K562 (cell line): ENCODE measurements at regions not wholly inside any gene's neighbourhood (a gene's known extent, or its start where the extent isn't known, plus 50 kb on each side); places are given as distances from the start of the nearest gene placed in this dataset.

Experiments used
- BMI1 ChIP-seq: fragments of 150-350 bp; IDR thresholded peaks from 2 replicates; pipeline ENCODE4 v1.6.1; 2014; ENCODE audit warnings: low read length
- CBFA2T3 ChIP-seq: fragments of 450-650 bp; IDR thresholded peaks from 2 replicates; pipeline ENCODE4 v1.6.1; 2017
- E2F3 ChIP-seq: fragments of 250-450 bp; sonication (Bioruptor Pico); IDR thresholded peaks from 2 replicates; pipeline ENCODE4 v1.4.0; 2020; ENCODE audit warnings: mild to moderate bottlenecking
- EHMT2 ChIP-seq: fragments of 450-650 bp; IDR thresholded peaks from 2 replicates; pipeline ENCODE4 v1.6.1; 2018; ENCODE audit warnings: antibody characterized with exemption
- FOXM1 ChIP-seq, 2 experiments: fragments of 450-650 bp in 1 of 2; sonication (generic) in 1 of 2; formaldehyde crosslinking in 1 of 2; IDR thresholded peaks; 2 replicates each; pipeline versions ENCODE4 v1.6.1 to v1.9.0; 2017 to 2022; ENCODE audit warnings: low read depth in 2 of 2, mild to moderate bottlenecking in 2 of 2, missing genetic modification reagents in 1 of 2, moderate library complexity in 1 of 2
- GATAD2B ChIP-seq: fragments of 450-650 bp; IDR thresholded peaks from 2 replicates; pipeline ENCODE4 v1.6.1; 2017; ENCODE audit warnings: mild to moderate bottlenecking, borderline replicate concordance
- HNRNPH1 ChIP-seq: fragments of 200-400 bp; formaldehyde crosslinking; optimal IDR thresholded peaks from 2 replicates; pipeline ENCODE3; 2017; ENCODE audit warnings: low read depth, mild to moderate bottlenecking, low read length, moderate library complexity
- MAFF ChIP-seq: IDR thresholded peaks from 2 replicates; pipeline ENCODE4 v1.6.1; 2012; ENCODE audit warnings: low read length, improper control_type of control experiment
- OTX1 ChIP-seq: fragments of 450-650 bp; formaldehyde crosslinking; IDR thresholded peaks from 2 replicates; pipeline ENCODE4 v1.4.0; 2022; ENCODE audit warnings: mild to moderate bottlenecking
- RBM15 ChIP-seq: fragments of 200-400 bp; formaldehyde crosslinking; IDR thresholded peaks from 2 replicates; pipeline ENCODE4 v1.6.1; 2018; ENCODE audit warnings: mild to moderate bottlenecking, low read length, moderate library complexity; ENCODE audit not compliant: insufficient read depth
- SMARCC2 ChIP-seq: fragments of 450-650 bp; IDR thresholded peaks from 2 replicates; pipeline ENCODE4 v1.6.1; 2017; ENCODE audit warnings: antibody characterized with exemption, moderate library complexity, mild to moderate bottlenecking, low read depth
- TAL1 ChIP-seq: fragments of 450-650 bp; IDR thresholded peaks from 2 replicates; pipeline ENCODE4 v1.6.1; 2016; ENCODE audit warnings: mild to moderate bottlenecking
- TEAD4 ChIP-seq, 2 experiments: sonication (generic) in 1 of 2; formaldehyde crosslinking in 1 of 2; IDR thresholded peaks; 2 replicates each; pipeline versions ENCODE4 v1.6.1 to v1.8.0; 2012 to 2022; ENCODE audit warnings: borderline replicate concordance in 1 of 2, inconsistent platforms in 1 of 2, low read length in 1 of 2, mild to moderate bottlenecking in 1 of 2, missing genetic modification reagents in 1 of 2
- TOE1 ChIP-seq, 2 experiments: fragments of 450-650 bp in 1 of 2; sonication (generic) in 1 of 2; formaldehyde crosslinking in 1 of 2; IDR thresholded peaks; 2 replicates each; pipeline versions ENCODE4 v1.7.1 to v1.8.0; 2016 to 2022; ENCODE audit warnings: borderline replicate concordance in 2 of 2, mild to moderate bottlenecking in 2 of 2, antibody characterized with exemption in 1 of 2, inconsistent platforms in 1 of 2, low read depth in 1 of 2, missing genetic modification reagents in 1 of 2, moderate library complexity in 1 of 2
- XRCC3 ChIP-seq: fragments of 450-650 bp; IDR thresholded peaks from 2 replicates; pipeline ENCODE4 v1.6.1; 2017; ENCODE audit warnings: mild to moderate bottlenecking, moderate library complexity
- ZKSCAN1 ChIP-seq: fragments of 150-350 bp; IDR thresholded peaks from 2 replicates; pipeline ENCODE4 v1.6.1; 2016; ENCODE audit warnings: low read depth, low read length
- ZNF79 ChIP-seq: fragments of 250-450 bp; sonication (Bioruptor Pico); IDR thresholded peaks from 2 replicates; pipeline ENCODE4 v1.4.0; 2020; ENCODE audit warnings: low read depth, mild to moderate bottlenecking, moderate library complexity
- TF ChIP-seq, protein P1 (sequence below): fragments of 450-650 bp; IDR thresholded peaks from 2 replicates; pipeline ENCODE4 v1.7.1; 2018; ENCODE audit warnings: mild to moderate bottlenecking, low read depth; ENCODE audit not compliant: partially characterized antibody
- TF ChIP-seq, protein P2 (sequence below): sonication (generic); formaldehyde crosslinking; IDR thresholded peaks from 2 replicates; pipeline ENCODE4 v1.8.1; 2023; ENCODE audit warnings: mild to moderate bottlenecking, missing genetic modification reagents
- TF ChIP-seq, protein P3 (sequence below): fragments of 450-650 bp; IDR thresholded peaks from 2 replicates; pipeline ENCODE4 v1.6.1; 2016; ENCODE audit warnings: low read depth, mild to moderate bottlenecking, moderate library complexity
- TF ChIP-seq, protein P4 (sequence below): fragments of 200-800 bp; sonication (Bioruptor generic); IDR thresholded peaks from 2 replicates; pipeline ENCODE4 v1.6.1; 2017; ENCODE audit warnings: missing genetic modification characterization, missing compliant biosample characterization

DNA sequence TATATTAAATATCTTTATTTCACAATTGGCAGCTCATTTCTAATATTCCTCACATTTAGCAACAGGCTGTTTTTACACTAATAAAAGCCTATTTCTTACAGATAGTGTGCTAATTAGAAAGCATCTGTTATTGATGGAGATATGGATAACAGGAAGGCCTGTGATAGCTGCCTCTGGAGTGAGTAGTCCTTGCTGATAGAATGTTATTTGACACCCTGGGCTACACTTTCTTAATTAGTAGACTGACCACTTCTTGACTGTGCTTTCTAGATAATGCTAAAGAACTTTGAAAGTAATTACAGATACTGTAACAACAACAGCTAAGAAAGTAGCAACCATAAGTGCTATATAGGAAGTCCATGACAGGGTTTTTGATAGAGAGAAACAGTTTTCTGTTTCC is 554.3 kb downstream of the DIAPH3 start (continued):
- TF ChIP-seq TEAD4 (IDR thresholded peaks at IDR 0.05; ENCODE audit: low read length) (peak; percentile 38; the same call in 1 of the 2 replicates), TEAD4 (CRISPR knock-in tag; IDR thresholded peaks at IDR 0.05; ENCODE audit: borderline replicate concordance) (no peak), HNRNPH1 (no peak), TAL1 (0 out of 2 replicates have a peak, but pooled peaks have one; percentile 20), MAFF (no peak), BMI1 (no peak), ZKSCAN1 (no peak), XRCC3 (no peak), FOXM1 (IDR thresholded peaks at IDR 0.05; ENCODE audit: low read depth) (no peak), FOXM1 (CRISPR knock-in tag; IDR thresholded peaks at IDR 0.05; ENCODE audit: low read depth) (no peak), RBM15 (no peak), OTX1 (CRISPR knock-in tag) (no peak), CBFA2T3 (peak; percentile 26; the same call in 1 of the 2 replicates), EHMT2 (no peak), ZNF79 (CRISPR knock-in tag) (no peak), TOE1 (IDR thresholded peaks at IDR 0.05; ENCODE audit: borderline replicate concordance) (no peak), TOE1 (CRISPR knock-in tag; IDR thresholded peaks at IDR 0.05; ENCODE audit: borderline replicate concordance, low read depth) (no peak), SMARCC2 (no peak), GATAD2B (no peak), E2F3 (CRISPR knock-in tag) (no peak)
- TF ChIP-seq, protein P1, sequence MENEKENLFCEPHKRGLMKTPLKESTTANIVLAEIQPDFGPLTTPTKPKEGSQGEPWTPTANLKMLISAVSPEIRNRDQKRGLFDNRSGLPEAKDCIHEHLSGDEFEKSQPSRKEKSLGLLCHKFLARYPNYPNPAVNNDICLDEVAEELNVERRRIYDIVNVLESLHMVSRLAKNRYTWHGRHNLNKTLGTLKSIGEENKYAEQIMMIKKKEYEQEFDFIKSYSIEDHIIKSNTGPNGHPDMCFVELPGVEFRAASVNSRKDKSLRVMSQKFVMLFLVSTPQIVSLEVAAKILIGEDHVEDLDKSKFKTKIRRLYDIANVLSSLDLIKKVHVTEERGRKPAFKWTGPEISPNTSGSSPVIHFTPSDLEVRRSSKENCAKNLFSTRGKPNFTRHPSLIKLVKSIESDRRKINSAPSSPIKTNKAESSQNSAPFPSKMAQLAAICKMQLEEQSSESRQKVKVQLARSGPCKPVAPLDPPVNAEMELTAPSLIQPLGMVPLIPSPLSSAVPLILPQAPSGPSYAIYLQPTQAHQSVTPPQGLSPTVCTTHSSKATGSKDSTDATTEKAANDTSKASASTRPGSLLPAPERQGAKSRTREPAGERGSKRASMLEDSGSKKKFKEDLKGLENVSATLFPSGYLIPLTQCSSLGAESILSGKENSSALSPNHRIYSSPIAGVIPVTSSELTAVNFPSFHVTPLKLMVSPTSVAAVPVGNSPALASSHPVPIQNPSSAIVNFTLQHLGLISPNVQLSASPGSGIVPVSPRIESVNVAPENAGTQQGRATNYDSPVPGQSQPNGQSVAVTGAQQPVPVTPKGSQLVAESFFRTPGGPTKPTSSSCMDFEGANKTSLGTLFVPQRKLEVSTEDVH: no peak
- TF ChIP-seq, protein P2, sequence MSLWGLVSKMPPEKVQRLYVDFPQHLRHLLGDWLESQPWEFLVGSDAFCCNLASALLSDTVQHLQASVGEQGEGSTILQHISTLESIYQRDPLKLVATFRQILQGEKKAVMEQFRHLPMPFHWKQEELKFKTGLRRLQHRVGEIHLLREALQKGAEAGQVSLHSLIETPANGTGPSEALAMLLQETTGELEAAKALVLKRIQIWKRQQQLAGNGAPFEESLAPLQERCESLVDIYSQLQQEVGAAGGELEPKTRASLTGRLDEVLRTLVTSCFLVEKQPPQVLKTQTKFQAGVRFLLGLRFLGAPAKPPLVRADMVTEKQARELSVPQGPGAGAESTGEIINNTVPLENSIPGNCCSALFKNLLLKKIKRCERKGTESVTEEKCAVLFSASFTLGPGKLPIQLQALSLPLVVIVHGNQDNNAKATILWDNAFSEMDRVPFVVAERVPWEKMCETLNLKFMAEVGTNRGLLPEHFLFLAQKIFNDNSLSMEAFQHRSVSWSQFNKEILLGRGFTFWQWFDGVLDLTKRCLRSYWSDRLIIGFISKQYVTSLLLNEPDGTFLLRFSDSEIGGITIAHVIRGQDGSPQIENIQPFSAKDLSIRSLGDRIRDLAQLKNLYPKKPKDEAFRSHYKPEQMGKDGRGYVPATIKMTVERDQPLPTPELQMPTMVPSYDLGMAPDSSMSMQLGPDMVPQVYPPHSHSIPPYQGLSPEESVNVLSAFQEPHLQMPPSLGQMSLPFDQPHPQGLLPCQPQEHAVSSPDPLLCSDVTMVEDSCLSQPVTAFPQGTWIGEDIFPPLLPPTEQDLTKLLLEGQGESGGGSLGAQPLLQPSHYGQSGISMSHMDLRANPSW (CRISPR knock-in tag): no peak
- TF ChIP-seq, protein P3, sequence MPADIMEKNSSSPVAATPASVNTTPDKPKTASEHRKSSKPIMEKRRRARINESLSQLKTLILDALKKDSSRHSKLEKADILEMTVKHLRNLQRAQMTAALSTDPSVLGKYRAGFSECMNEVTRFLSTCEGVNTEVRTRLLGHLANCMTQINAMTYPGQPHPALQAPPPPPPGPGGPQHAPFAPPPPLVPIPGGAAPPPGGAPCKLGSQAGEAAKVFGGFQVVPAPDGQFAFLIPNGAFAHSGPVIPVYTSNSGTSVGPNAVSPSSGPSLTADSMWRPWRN: peak; percentile 55; the same call in 1 of the 2 replicates
- TF ChIP-seq, protein P4, sequence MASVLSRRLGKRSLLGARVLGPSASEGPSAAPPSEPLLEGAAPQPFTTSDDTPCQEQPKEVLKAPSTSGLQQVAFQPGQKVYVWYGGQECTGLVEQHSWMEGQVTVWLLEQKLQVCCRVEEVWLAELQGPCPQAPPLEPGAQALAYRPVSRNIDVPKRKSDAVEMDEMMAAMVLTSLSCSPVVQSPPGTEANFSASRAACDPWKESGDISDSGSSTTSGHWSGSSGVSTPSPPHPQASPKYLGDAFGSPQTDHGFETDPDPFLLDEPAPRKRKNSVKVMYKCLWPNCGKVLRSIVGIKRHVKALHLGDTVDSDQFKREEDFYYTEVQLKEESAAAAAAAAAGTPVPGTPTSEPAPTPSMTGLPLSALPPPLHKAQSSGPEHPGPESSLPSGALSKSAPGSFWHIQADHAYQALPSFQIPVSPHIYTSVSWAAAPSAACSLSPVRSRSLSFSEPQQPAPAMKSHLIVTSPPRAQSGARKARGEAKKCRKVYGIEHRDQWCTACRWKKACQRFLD (CRISPR knock-in tag): no peak
